MM.1S (cell line): ENCODE measurements at regions not wholly inside any gene's neighbourhood (a gene's known extent, or its start where the extent isn't known, plus 50 kb on each side); places are given as distances from the start of the nearest gene placed in this dataset.

Experiments used
- EZH2 ChIP-seq: fragments of 300-600 bp; sonication (generic); optimal IDR thresholded peaks from 2 replicates; pipeline ENCODE3; 2017; ENCODE audit warnings: low read depth, mild to moderate bottlenecking, antibody characterized with exemption, low read length, mixed read lengths
- TF ChIP-seq, protein P1 (sequence below): fragments of 300-600 bp; sonication (generic); IDR thresholded peaks from 2 replicates; pipeline ENCODE4 v1.5.1; 2016; ENCODE audit warnings: antibody characterized with exemption, low read length, mixed read lengths

DNA sequence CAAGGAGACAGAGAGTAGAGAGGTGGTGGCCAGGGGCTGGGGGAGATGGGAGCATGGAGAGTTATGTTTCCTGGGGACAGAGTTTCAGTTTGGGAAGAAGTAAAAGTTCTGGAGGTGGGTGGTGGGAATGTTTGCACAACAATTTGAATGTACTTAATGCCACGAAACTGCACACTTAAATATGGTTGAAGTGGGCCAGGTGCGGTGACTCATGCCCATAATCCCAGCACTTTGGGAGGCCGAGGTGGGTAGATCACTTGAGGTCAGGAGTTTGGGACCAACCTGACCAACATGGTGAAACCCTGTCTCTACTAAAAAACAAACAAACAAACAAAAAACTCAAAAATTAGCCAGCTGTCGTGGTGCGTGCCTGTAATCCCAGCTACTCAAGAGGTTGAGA, 137.2 kb downstream of the PFKFB3 start:
- TF ChIP-seq, protein P1, sequence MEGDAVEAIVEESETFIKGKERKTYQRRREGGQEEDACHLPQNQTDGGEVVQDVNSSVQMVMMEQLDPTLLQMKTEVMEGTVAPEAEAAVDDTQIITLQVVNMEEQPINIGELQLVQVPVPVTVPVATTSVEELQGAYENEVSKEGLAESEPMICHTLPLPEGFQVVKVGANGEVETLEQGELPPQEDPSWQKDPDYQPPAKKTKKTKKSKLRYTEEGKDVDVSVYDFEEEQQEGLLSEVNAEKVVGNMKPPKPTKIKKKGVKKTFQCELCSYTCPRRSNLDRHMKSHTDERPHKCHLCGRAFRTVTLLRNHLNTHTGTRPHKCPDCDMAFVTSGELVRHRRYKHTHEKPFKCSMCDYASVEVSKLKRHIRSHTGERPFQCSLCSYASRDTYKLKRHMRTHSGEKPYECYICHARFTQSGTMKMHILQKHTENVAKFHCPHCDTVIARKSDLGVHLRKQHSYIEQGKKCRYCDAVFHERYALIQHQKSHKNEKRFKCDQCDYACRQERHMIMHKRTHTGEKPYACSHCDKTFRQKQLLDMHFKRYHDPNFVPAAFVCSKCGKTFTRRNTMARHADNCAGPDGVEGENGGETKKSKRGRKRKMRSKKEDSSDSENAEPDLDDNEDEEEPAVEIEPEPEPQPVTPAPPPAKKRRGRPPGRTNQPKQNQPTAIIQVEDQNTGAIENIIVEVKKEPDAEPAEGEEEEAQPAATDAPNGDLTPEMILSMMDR = no peak
- TF ChIP-seq EZH2 = no peak
